WTC11 (cell line): ENCODE measurements at regions not wholly inside any gene's neighbourhood (a gene's known extent, or its start where the extent isn't known, plus 50 kb on each side); places are given as distances from the start of the nearest gene placed in this dataset.

Source experiments
- ATAC-seq: fragments of 200-7000 bp; cut with Tn5 transposase; 2 replicates; pipeline ENCODE4 v1.10.0; 2021; ENCODE audit warnings: mild to moderate bottlenecking, moderate library complexity
- CTCF ChIA-PET: fragments of 300-600 bp; sonication (Branson Sonifier 250); formaldehyde crosslinking; loops from one replicate; lab custom pipeline; 2021; ENCODE audit warnings: antibody characterized with exemption; lab: Charles Lee
- POLR2A ChIA-PET: fragments of 350-600 bp; sonication (Branson Sonifier 250); formaldehyde crosslinking; loops from one replicate; lab custom pipeline; 2021; ENCODE audit warnings: antibody characterized with exemption; lab: Charles Lee
- DNase-seq: peaks from one replicate; pipeline ENCODE4 v3.0.0; 2021; ENCODE audit warnings: low spot score
- H3K27ac Mint-ChIP-seq: 2 replicates; pipeline ENCODE4 v1.8.0; 2021; ENCODE audit warnings: mixed read lengths
- H3K27me3 Mint-ChIP-seq: 2 replicates; pipeline ENCODE4 v1.8.0; 2021; ENCODE audit warnings: low read depth, mild to moderate bottlenecking, moderate library complexity, mixed read lengths
- H3K36me3 Mint-ChIP-seq: 2 replicates; pipeline ENCODE4 v1.8.0; 2021; ENCODE audit warnings: mixed read lengths
- H3K4me1 Mint-ChIP-seq: 2 replicates; pipeline ENCODE4 v1.8.0; 2022; ENCODE audit warnings: mixed read lengths
- H3K4me3 Mint-ChIP-seq: 2 replicates; pipeline ENCODE4 v1.8.0; 2021; ENCODE audit warnings: mild to moderate bottlenecking, moderate library complexity, mixed read lengths
- H3K9me3 Mint-ChIP-seq: 2 replicates; pipeline ENCODE4 v1.8.0; 2021; ENCODE audit warnings: mixed read lengths
- CBFB ChIP-seq: sonication (generic); formaldehyde crosslinking; IDR thresholded peaks from 2 replicates; pipeline ENCODE4 v1.8.1; 2022; ENCODE audit warnings: mild to moderate bottlenecking, low read depth, missing genetic modification reagents
- GRHL2 ChIP-seq: fragments of 250-450 bp; sonication (Bioruptor Pico); IDR thresholded peaks from 2 replicates; pipeline ENCODE4 v1.8.0; 2022; ENCODE audit warnings: mild to moderate bottlenecking, moderate library complexity; ENCODE audit not compliant: insufficient replicate concordance, severe bottlenecking
- JAZF1 ChIP-seq: fragments of 250-450 bp; sonication (Bioruptor Pico); IDR thresholded peaks from 2 replicates; pipeline ENCODE4 v1.9.0; 2021; ENCODE audit warnings: moderate library complexity, mild to moderate bottlenecking, inconsistent platforms
- NR1H2 ChIP-seq: sonication (generic); formaldehyde crosslinking; IDR thresholded peaks from 2 replicates; pipeline ENCODE4 v1.9.0; 2021; ENCODE audit warnings: mild to moderate bottlenecking, moderate library complexity, missing genetic modification reagents
- NR3C1 ChIP-seq: sonication (generic); formaldehyde crosslinking; conservative IDR thresholded peaks from 2 replicates; pipeline ENCODE4 v1.8.1; 2023; ENCODE audit warnings: low read depth, mild to moderate bottlenecking, missing genetic modification reagents
- PRRX2 ChIP-seq: fragments of 250-450 bp; sonication (Bioruptor Pico); IDR thresholded peaks from 2 replicates; pipeline ENCODE4 v1.8.0; 2021; ENCODE audit warnings: mild to moderate bottlenecking
- SOX15 ChIP-seq: fragments of 250-450 bp; sonication (Bioruptor Pico); IDR thresholded peaks from 2 replicates; pipeline ENCODE4 v1.9.0; 2021; ENCODE audit warnings: mild to moderate bottlenecking
- TCF7 ChIP-seq: sonication (generic); formaldehyde crosslinking; IDR thresholded peaks from 2 replicates; pipeline ENCODE4 v1.8.0; 2022; ENCODE audit warnings: mild to moderate bottlenecking, low read depth, missing genetic modification reagents, moderate library complexity
- TEAD4 ChIP-seq: sonication (generic); formaldehyde crosslinking; IDR thresholded peaks from 2 replicates; pipeline ENCODE4 v1.8.0; 2022; ENCODE audit warnings: mild to moderate bottlenecking, missing genetic modification reagents
- ZNF138 ChIP-seq: sonication (generic); formaldehyde crosslinking; conservative IDR thresholded peaks from 2 replicates; pipeline ENCODE4 v1.8.1; 2022; ENCODE audit warnings: mild to moderate bottlenecking, moderate library complexity, missing genetic modification reagents
- ZNF396 ChIP-seq: fragments of 250-450 bp; sonication (Bioruptor Pico); IDR thresholded peaks from 2 replicates; pipeline ENCODE4 v1.8.0; 2021; ENCODE audit warnings: mild to moderate bottlenecking, moderate library complexity, borderline replicate concordance
- TF ChIP-seq, protein P1 (sequence below): sonication (generic); formaldehyde crosslinking; IDR thresholded peaks from 2 replicates; pipeline ENCODE4 v1.8.1; 2022; ENCODE audit warnings: mild to moderate bottlenecking, missing genetic modification reagents, moderate library complexity, borderline replicate concordance
- TF ChIP-seq, protein P2 (sequence below): fragments of 250-450 bp; sonication (Bioruptor Pico); IDR thresholded peaks from 2 replicates; pipeline ENCODE4 v1.9.0; 2021; ENCODE audit warnings: mild to moderate bottlenecking
- TF ChIP-seq, protein P3 (sequence below): sonication (generic); formaldehyde crosslinking; IDR thresholded peaks from 2 replicates; pipeline ENCODE4 v1.8.0; 2022; ENCODE audit warnings: mild to moderate bottlenecking, missing genetic modification reagents
- TF ChIP-seq, protein P4 (sequence below): fragments of 250-450 bp; sonication (Bioruptor Pico); IDR thresholded peaks from 2 replicates; pipeline ENCODE4 v1.9.0; 2021; ENCODE audit warnings: moderate library complexity, mild to moderate bottlenecking, inconsistent platforms, borderline replicate concordance
- TF ChIP-seq, protein P5 (sequence below): sonication (generic); formaldehyde crosslinking; conservative IDR thresholded peaks from 2 replicates; pipeline ENCODE4 v1.8.1; 2023; ENCODE audit warnings: mild to moderate bottlenecking, low read depth, missing genetic modification reagents, moderate library complexity
- TF ChIP-seq, protein P6 (sequence below): sonication (generic); formaldehyde crosslinking; IDR thresholded peaks from 2 replicates; pipeline ENCODE4 v1.8.0; 2022; ENCODE audit warnings: mild to moderate bottlenecking, missing genetic modification reagents
- TF ChIP-seq, protein P7 (sequence below): sonication (generic); formaldehyde crosslinking; IDR thresholded peaks from 2 replicates; pipeline ENCODE4 v1.8.1; 2023; ENCODE audit warnings: mild to moderate bottlenecking, missing genetic modification reagents, moderate library complexity
- TF ChIP-seq, protein P8 (sequence below): fragments of 250-450 bp; sonication (Bioruptor Pico); IDR thresholded peaks from 2 replicates; pipeline ENCODE4 v1.8.0; 2021; ENCODE audit warnings: mild to moderate bottlenecking

DNA sequence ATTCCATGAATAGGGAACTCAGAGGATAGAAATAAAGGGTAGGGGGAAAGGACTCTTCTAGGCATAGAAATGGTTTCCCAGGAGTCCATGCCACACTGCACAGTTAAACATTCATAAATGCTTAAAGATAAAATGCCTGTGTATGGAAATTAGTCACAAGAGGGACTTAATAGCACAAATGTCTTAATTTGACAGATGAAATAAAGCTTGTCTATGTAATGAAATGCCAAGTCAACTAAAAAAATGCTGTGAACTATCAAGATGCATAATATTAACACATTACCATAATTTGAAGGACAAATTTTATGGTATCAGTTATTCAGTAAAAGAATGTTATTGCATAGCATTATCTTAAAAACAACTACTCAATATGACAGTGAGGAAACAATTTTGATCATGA, 553.2 kb upstream of the NETO1 start:
- no peak for DNase-seq
- ChIA-PET POLR2A (no interaction called here), CTCF (no interaction called here)
- peaks cover 3% of the 10 kb centered on the region for H3K9me3 Mint-ChIP-seq
- ATAC-seq = no peak
- H3K27ac Mint-ChIP-seq = no peak overlapping the region
- H3K36me3 Mint-ChIP-seq = no peaks in the 10 kb centered on the region
- no peaks in the 10 kb centered on the region for H3K27me3 Mint-ChIP-seq
- TF ChIP-seq NR3C1 (no peak), CBFB (CRISPR knock-in tag) (no peak), ZNF138 (CRISPR knock-in tag) (no peak), TCF7 (no peak)
- no peaks in the 10 kb centered on the region for H3K4me1 Mint-ChIP-seq
- H3K4me3 Mint-ChIP-seq = no peak overlapping the region

DNA sequence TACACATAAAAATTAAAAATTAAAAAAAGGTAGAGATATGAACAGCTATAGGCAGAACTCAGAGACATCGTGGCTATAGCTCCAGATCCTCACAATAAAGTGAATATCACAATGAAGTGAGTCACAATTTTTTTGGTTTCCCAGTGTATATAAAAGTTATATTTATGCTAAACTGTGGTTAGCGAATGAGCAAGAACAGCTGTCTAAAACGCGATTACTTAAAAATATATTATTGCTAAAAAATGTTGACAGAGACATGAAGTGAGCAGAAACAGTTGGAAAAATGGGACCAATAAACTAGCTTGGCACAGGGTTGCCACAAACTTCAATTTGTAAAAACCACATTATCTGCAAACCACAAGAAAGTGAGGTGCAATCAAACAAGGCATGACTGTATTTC, 551.7 kb upstream of the NETO1 start:
- Mint-ChIP-seq H3K27me3 (no peaks in the 10 kb centered on the region), H3K27ac (no peak overlapping the region), H3K4me3 (no peak overlapping the region)
- ATAC-seq = no peak
- TF ChIP-seq, protein P1, sequence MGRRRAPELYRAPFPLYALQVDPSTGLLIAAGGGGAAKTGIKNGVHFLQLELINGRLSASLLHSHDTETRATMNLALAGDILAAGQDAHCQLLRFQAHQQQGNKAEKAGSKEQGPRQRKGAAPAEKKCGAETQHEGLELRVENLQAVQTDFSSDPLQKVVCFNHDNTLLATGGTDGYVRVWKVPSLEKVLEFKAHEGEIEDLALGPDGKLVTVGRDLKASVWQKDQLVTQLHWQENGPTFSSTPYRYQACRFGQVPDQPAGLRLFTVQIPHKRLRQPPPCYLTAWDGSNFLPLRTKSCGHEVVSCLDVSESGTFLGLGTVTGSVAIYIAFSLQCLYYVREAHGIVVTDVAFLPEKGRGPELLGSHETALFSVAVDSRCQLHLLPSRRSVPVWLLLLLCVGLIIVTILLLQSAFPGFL (CRISPR knock-in tag) = no peak
- TF ChIP-seq ZNF396 (CRISPR knock-in tag) (no peak), GRHL2 (CRISPR knock-in tag) (no peak), NR1H2 (CRISPR knock-in tag) (no peak), JAZF1 (CRISPR knock-in tag) (no peak), NR3C1 (no peak), TEAD4 (CRISPR knock-in tag) (no peak), CBFB (CRISPR knock-in tag) (no peak), SOX15 (no peak)
- TF ChIP-seq, protein P2, sequence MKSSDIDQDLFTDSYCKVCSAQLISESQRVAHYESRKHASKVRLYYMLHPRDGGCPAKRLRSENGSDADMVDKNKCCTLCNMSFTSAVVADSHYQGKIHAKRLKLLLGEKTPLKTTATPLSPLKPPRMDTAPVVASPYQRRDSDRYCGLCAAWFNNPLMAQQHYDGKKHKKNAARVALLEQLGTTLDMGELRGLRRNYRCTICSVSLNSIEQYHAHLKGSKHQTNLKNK (CRISPR knock-in tag) = no peak
- TF ChIP-seq, protein P3, sequence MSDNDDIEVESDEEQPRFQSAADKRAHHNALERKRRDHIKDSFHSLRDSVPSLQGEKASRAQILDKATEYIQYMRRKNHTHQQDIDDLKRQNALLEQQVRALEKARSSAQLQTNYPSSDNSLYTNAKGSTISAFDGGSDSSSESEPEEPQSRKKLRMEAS = no peak
- TF ChIP-seq, protein P4, sequence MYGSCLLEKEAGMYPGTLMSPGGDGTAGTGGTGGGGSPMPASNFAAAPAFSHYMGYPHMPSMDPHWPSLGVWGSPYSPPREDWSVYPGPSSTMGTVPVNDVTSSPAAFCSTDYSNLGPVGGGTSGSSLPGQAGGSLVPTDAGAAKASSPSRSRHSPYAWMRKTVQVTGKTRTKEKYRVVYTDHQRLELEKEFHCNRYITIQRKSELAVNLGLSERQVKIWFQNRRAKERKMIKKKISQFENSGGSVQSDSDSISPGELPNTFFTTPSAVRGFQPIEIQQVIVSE (CRISPR knock-in tag) = no peak
- TF ChIP-seq, protein P5, sequence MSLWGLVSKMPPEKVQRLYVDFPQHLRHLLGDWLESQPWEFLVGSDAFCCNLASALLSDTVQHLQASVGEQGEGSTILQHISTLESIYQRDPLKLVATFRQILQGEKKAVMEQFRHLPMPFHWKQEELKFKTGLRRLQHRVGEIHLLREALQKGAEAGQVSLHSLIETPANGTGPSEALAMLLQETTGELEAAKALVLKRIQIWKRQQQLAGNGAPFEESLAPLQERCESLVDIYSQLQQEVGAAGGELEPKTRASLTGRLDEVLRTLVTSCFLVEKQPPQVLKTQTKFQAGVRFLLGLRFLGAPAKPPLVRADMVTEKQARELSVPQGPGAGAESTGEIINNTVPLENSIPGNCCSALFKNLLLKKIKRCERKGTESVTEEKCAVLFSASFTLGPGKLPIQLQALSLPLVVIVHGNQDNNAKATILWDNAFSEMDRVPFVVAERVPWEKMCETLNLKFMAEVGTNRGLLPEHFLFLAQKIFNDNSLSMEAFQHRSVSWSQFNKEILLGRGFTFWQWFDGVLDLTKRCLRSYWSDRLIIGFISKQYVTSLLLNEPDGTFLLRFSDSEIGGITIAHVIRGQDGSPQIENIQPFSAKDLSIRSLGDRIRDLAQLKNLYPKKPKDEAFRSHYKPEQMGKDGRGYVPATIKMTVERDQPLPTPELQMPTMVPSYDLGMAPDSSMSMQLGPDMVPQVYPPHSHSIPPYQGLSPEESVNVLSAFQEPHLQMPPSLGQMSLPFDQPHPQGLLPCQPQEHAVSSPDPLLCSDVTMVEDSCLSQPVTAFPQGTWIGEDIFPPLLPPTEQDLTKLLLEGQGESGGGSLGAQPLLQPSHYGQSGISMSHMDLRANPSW (CRISPR knock-in tag) = no peak
- TF ChIP-seq, protein P6, sequence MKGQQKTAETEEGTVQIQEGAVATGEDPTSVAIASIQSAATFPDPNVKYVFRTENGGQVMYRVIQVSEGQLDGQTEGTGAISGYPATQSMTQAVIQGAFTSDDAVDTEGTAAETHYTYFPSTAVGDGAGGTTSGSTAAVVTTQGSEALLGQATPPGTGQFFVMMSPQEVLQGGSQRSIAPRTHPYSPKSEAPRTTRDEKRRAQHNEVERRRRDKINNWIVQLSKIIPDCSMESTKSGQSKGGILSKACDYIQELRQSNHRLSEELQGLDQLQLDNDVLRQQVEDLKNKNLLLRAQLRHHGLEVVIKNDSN (CRISPR knock-in tag) = no peak
- TF ChIP-seq, all 79 proteins: peak for 0
- Mint-ChIP-seq H3K9me3 (peaks cover 4% of the 10 kb centered on the region), H3K36me3 (no peaks in the 10 kb centered on the region), H3K4me1 (no peaks in the 10 kb centered on the region)
- DNase-seq = no peak
- ChIA-PET CTCF (no interaction called here), POLR2A (no interaction called here)

DNA sequence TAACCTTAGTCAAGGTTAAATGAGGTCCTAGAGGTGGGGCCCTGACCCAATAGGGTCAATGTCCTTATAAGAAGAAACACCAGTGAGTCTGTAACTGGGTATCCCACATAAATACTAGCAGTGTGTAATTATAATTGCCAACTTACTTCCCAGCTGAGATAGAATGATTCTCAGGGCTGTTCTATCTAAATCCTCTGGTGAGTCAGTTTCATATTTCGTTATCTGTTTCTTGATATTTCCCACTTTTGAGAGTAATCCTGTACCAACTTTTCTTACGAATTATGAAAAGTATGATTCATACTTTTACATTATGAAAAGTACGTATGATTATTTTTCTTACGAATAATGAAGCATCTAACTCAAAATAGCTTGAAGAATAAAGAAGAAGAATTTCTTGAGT, 546.8 kb upstream of the NETO1 start:
- DNase-seq (no peak), ATAC-seq (no peak)
- Mint-ChIP-seq H3K4me1 (0 out of 2 replicates have a peak, but pooled peaks cover 3% of the 10 kb centered on the region), H3K4me3 (no peak overlapping the region), H3K9me3 (peaks cover 4% of the 10 kb centered on the region), H3K27ac (no peak overlapping the region), H3K36me3 (no peaks in the 10 kb centered on the region), H3K27me3 (no peaks in the 10 kb centered on the region)
- ChIA-PET CTCF (interaction anchor here (1.0 kb wide), 1 partner anchor 105 kb away, joined by 3 read pairs; no protein-coding TSS in a partner anchor), POLR2A (no interaction called here)
- no peak for TF ChIP-seq PRRX2 (CRISPR knock-in tag)
- TF ChIP-seq, protein P7, sequence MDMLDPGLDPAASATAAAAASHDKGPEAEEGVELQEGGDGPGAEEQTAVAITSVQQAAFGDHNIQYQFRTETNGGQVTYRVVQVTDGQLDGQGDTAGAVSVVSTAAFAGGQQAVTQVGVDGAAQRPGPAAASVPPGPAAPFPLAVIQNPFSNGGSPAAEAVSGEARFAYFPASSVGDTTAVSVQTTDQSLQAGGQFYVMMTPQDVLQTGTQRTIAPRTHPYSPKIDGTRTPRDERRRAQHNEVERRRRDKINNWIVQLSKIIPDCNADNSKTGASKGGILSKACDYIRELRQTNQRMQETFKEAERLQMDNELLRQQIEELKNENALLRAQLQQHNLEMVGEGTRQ (CRISPR knock-in tag) = no peak
- TF ChIP-seq, protein P8, sequence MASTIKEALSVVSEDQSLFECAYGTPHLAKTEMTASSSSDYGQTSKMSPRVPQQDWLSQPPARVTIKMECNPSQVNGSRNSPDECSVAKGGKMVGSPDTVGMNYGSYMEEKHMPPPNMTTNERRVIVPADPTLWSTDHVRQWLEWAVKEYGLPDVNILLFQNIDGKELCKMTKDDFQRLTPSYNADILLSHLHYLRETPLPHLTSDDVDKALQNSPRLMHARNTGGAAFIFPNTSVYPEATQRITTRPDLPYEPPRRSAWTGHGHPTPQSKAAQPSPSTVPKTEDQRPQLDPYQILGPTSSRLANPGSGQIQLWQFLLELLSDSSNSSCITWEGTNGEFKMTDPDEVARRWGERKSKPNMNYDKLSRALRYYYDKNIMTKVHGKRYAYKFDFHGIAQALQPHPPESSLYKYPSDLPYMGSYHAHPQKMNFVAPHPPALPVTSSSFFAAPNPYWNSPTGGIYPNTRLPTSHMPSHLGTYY (CRISPR knock-in tag) = no peak
